ENCODE measurements at regions not wholly inside any gene's neighbourhood (a gene's known extent, or its start where the extent isn't known, plus 50 kb on each side); places are given as distances from the start of the nearest gene placed in this dataset.
A peak's percentile ranks its signal among the peaks of the same experiment; 100 is the strongest.
"Not testable (repeated sequence)": the region's sequence is repeated elsewhere in the genome, so short reads cannot be mapped to it uniquely, and the experiment has no call there.

GRCh38 chrX:39020051-39020669 is 218.9 kb downstream of the MID1IP1 start:
- H3K27ac ChIP-seq = no peak overlapping the region
- no peak for DNase-seq (ENCODE audit: low read depth, low spot score)

GRCh38 chrX:39022106-39022505 is 220.8 kb downstream of the MID1IP1 start:
- no peak for DNase-seq (ENCODE audit: low read depth, low spot score)
- H3K27ac ChIP-seq = no peak overlapping the region

GRCh38 chrX:39029221-39029620 is 228.0 kb downstream of the MID1IP1 start:
- DNase-seq (ENCODE audit: low read depth, low spot score) = no peak
- H3K27ac ChIP-seq = no peak overlapping the region

- no peak for DNase-seq (ENCODE audit: low read depth, low spot score)
- H3K27ac ChIP-seq = no peak overlapping the region
Observed at GRCh38 chrX:39030636-39031035, 229.4 kb downstream of the MID1IP1 start.

GRCh38 chrX:39039890-39040289 is 238.6 kb downstream of the MID1IP1 start:
- no peak overlapping the region for H3K27ac ChIP-seq
- DNase-seq (ENCODE audit: low read depth, low spot score) = no peak

GRCh38 chrX:39043838-39044550 is 242.7 kb downstream of the MID1IP1 start:
- no peak overlapping the region for H3K27ac ChIP-seq
- no peak for DNase-seq (ENCODE audit: low read depth, low spot score)

GRCh38 chrX:39047174-39047573 is 245.9 kb downstream of the MID1IP1 start:
- no peak for DNase-seq (ENCODE audit: low read depth, low spot score)
- no peak overlapping the region for H3K27ac ChIP-seq

GRCh38 chrX:39049975-39050374 is 248.7 kb downstream of the MID1IP1 start:
- no peak for DNase-seq (ENCODE audit: low read depth, low spot score)
- no peak overlapping the region for H3K27ac ChIP-seq

GRCh38 chrX:39050427-39050826 is 249.2 kb downstream of the MID1IP1 start:
- H3K27ac ChIP-seq = no peak overlapping the region
- DNase-seq (ENCODE audit: low read depth, low spot score) = peak; percentile 33

- DNase-seq (ENCODE audit: low read depth, low spot score) = no peak
- H3K27ac ChIP-seq = no peak overlapping the region
Observed at GRCh38 chrX:39052751-39053150, 251.5 kb downstream of the MID1IP1 start.

GRCh38 chrX:39058724-39059123 is 257.5 kb downstream of the MID1IP1 start:
- DNase-seq (ENCODE audit: low read depth, low spot score) = no peak
- no peak overlapping the region for H3K27ac ChIP-seq

GRCh38 chrX:39059866-39060265 is 258.6 kb downstream of the MID1IP1 start:
- H3K27ac ChIP-seq = no peak overlapping the region
- DNase-seq (ENCODE audit: low read depth, low spot score) = no peak

GRCh38 chrX:39063037-39063436 is 261.8 kb downstream of the MID1IP1 start:
- H3K27ac ChIP-seq = peak overlapping the region; percentile 78
- peak; percentile 36 for DNase-seq (ENCODE audit: low read depth, low spot score)

GRCh38 chrX:39063702-39064101 is 262.4 kb downstream of the MID1IP1 start:
- DNase-seq (ENCODE audit: low read depth, low spot score) = no peak
- peak overlapping the region; percentile 78 for H3K27ac ChIP-seq

- no peak overlapping the region for H3K27ac ChIP-seq
- DNase-seq (ENCODE audit: low read depth, low spot score) = no peak
Observed at GRCh38 chrX:39065051-39065871, 264.0 kb downstream of the MID1IP1 start.

- DNase-seq (ENCODE audit: low read depth, low spot score) = no peak
- H3K27ac ChIP-seq = no peak overlapping the region
Observed at GRCh38 chrX:39067866-39068265, 266.6 kb downstream of the MID1IP1 start.

GRCh38 chrX:39068634-39069033 is 267.4 kb downstream of the MID1IP1 start:
- DNase-seq (ENCODE audit: low read depth, low spot score); H3K27ac ChIP-seq: not testable (repeated sequence)

- H3K27ac ChIP-seq = no peak overlapping the region
- no peak for DNase-seq (ENCODE audit: low read depth, low spot score)
Observed at GRCh38 chrX:39070009-39070408, 268.8 kb downstream of the MID1IP1 start.

GRCh38 chrX:39073131-39073530 is 271.9 kb downstream of the MID1IP1 start:
- DNase-seq (ENCODE audit: low read depth, low spot score) = peak; percentile 1
- H3K27ac ChIP-seq = peak overlapping the region; percentile 78

- no peak for DNase-seq (ENCODE audit: low read depth, low spot score)
- H3K27ac ChIP-seq = no peak overlapping the region
Observed at GRCh38 chrX:39096599-39096998, 295.3 kb downstream of the MID1IP1 start.

- DNase-seq (ENCODE audit: low read depth, low spot score) = no peak
- H3K27ac ChIP-seq = no peak overlapping the region
Observed at GRCh38 chrX:39104745-39105144, 303.5 kb downstream of the MID1IP1 start.
